Neural crest cell (in vitro differentiated cells): ENCODE measurements at regions not wholly inside any gene's neighbourhood (a gene's known extent, or its start where the extent isn't known, plus 50 kb on each side); places are given as distances from the start of the nearest gene placed in this dataset.

Experiments
- DNase-seq: peaks from one replicate; pipeline ENCODE4 v3.0.0; 2021; ENCODE audit warnings: low read depth, mixed read lengths, low spot score
- H3K27ac Mint-ChIP-seq: one replicate; pipeline ENCODE4 v1.8.0; 2021; ENCODE audit warnings: mild to moderate bottlenecking, mixed read lengths; ENCODE audit not compliant: unreplicated experiment
- H3K27me3 Mint-ChIP-seq: 2 replicates; pipeline ENCODE4 v1.8.0; 2021; ENCODE audit warnings: low read depth, mild to moderate bottlenecking, mixed read lengths
- H3K36me3 Mint-ChIP-seq: 2 replicates; pipeline ENCODE4 v1.8.0; 2021; ENCODE audit warnings: low read depth, mild to moderate bottlenecking, mixed read lengths
- H3K4me1 Mint-ChIP-seq: 2 replicates; pipeline ENCODE4 v1.8.0; 2021; ENCODE audit warnings: mixed read lengths
- H3K4me3 Mint-ChIP-seq: one replicate; pipeline ENCODE4 v1.8.0; 2021; ENCODE audit warnings: mild to moderate bottlenecking, mixed read lengths
- H3K9me3 Mint-ChIP-seq: 2 replicates; pipeline ENCODE4 v1.8.0; 2021; ENCODE audit warnings: mixed read lengths
- TF ChIP-seq, protein P1 (sequence below): fragments of 200-600 bp; sonication (generic); conservative IDR thresholded peaks from 2 replicates; pipeline ENCODE4 v1.5.0; 2021; ENCODE audit warnings: antibody characterized with exemption, mild to moderate bottlenecking

DNA sequence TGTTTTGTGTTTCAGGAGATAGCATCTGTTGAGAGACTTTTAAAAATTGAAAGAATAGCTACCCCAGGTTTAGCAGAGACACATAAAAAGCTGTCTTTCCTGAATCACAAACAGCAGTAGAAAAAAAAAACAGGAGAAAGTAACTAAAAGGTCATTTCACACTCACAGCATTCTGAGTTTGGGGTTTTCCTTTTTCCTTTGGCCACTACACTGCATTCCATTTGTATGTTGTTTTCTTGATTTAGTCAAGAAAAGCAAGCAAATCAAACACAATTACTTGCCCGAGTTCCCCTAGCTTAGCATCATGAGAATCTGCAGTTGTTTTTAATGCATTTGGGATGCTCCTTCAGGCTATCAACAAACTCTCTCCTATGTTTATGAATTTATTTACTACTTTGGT, 161.0 kb downstream of the KCTD12 start:
- no peak overlapping the region for H3K4me3 Mint-ChIP-seq
- no peak overlapping the region for H3K27ac Mint-ChIP-seq
- DNase-seq, result no peak
- peaks cover 7% of the 10 kb centered on the region for H3K9me3 Mint-ChIP-seq
- no peaks in the 10 kb centered on the region for H3K4me1 Mint-ChIP-seq
- peaks cover 4% of the 10 kb centered on the region for H3K36me3 Mint-ChIP-seq
- TF ChIP-seq, protein P1, sequence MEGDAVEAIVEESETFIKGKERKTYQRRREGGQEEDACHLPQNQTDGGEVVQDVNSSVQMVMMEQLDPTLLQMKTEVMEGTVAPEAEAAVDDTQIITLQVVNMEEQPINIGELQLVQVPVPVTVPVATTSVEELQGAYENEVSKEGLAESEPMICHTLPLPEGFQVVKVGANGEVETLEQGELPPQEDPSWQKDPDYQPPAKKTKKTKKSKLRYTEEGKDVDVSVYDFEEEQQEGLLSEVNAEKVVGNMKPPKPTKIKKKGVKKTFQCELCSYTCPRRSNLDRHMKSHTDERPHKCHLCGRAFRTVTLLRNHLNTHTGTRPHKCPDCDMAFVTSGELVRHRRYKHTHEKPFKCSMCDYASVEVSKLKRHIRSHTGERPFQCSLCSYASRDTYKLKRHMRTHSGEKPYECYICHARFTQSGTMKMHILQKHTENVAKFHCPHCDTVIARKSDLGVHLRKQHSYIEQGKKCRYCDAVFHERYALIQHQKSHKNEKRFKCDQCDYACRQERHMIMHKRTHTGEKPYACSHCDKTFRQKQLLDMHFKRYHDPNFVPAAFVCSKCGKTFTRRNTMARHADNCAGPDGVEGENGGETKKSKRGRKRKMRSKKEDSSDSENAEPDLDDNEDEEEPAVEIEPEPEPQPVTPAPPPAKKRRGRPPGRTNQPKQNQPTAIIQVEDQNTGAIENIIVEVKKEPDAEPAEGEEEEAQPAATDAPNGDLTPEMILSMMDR, result no peak
- no peaks in the 10 kb centered on the region for H3K27me3 Mint-ChIP-seq

DNA sequence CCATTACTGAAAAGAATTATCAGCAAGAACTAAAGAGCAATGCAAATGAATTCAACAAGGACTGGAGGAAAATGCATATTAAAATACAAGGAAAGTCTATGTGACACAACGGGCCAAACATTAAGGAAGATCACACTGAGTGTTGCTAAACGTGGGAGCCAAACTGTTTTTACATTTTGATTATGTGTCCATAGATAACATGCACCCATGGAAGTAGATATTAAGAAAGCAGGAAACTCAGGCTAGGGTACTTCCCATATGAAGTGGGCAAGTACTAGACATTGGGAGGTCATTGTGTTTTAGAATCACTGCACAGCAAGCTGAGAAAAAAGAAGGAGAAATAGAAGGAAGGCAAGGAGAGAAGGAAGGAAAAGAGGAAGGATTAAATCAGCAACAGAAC, 161.8 kb downstream of the KCTD12 start:
- no peaks in the 10 kb centered on the region for H3K4me1 Mint-ChIP-seq
- DNase-seq, result no peak
- TF ChIP-seq, protein P1, result no peak
- H3K9me3 Mint-ChIP-seq, result peaks cover 7% of the 10 kb centered on the region
- H3K27ac Mint-ChIP-seq, result no peak overlapping the region
- peaks cover 4% of the 10 kb centered on the region for H3K36me3 Mint-ChIP-seq
- H3K27me3 Mint-ChIP-seq, result no peaks in the 10 kb centered on the region
- H3K4me3 Mint-ChIP-seq, result no peak overlapping the region

DNA sequence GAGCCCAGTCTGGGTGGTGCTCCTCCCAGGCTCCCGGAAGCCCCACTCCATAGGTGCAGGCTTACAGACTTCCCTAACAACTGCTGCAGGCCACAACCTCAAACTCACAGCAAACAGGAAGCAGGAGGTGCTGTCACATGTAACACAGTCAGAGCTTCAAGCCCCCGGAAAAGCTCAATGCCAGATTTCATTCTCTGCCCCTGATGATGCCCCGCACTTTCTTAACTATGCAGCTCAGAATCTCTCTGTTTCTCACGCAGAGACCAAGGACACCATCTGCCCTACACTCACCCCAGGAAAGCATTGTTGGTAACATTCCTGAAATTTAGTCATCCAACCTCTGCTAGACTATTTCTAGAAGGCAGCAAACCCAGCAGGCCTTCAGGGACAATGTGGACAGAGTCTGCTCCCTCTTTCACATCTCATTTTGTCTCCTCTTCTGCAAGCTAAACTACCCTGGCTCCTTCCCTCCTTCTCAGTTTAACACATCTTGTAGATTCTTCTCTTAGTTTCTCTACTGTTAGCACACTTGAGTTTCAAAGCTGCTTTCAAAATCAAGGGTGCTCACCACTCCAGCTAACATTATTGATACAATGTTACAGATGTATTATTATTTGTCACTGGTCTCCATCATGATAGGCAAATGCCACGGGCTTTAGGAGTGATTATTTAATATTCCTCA, 162.5 kb downstream of the KCTD12 start:
- TF ChIP-seq, protein P1, result no peak
- no peak overlapping the region for H3K4me3 Mint-ChIP-seq
- DNase-seq, result no peak
- H3K9me3 Mint-ChIP-seq, result peaks cover 5% of the 10 kb centered on the region
- H3K27ac Mint-ChIP-seq, result no peak overlapping the region
- H3K4me1 Mint-ChIP-seq, result peaks cover 5% of the 10 kb centered on the region
- H3K27me3 Mint-ChIP-seq, result no peaks in the 10 kb centered on the region
- peaks cover 4% of the 10 kb centered on the region for H3K36me3 Mint-ChIP-seq

DNA sequence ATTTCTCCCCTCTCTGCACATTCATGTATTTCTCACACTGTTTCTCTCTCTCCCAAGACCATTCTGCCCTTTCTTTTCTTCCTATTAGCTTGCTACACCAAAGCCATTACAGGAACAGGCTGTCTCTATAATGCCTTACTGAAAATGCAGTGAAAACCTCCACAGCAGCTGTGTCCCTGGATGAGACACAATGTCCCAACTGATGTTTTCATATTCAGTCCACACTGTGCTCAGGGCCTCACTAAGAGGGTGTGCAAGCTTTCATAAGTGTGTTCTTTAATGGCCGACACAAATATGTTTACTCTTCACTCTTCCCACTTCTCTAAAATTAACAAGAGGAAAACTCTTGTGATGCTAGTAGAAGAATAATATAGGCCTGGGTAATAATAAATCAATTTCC, 163.4 kb downstream of the KCTD12 start:
- Mint-ChIP-seq H3K36me3 (peaks cover 4% of the 10 kb centered on the region), H3K9me3 (peaks cover 5% of the 10 kb centered on the region), H3K4me1 (peaks cover 8% of the 10 kb centered on the region), H3K27me3 (no peaks in the 10 kb centered on the region), H3K4me3 (no peak overlapping the region), H3K27ac (no peak overlapping the region)
- DNase-seq, result no peak
- TF ChIP-seq, protein P1, result no peak

DNA sequence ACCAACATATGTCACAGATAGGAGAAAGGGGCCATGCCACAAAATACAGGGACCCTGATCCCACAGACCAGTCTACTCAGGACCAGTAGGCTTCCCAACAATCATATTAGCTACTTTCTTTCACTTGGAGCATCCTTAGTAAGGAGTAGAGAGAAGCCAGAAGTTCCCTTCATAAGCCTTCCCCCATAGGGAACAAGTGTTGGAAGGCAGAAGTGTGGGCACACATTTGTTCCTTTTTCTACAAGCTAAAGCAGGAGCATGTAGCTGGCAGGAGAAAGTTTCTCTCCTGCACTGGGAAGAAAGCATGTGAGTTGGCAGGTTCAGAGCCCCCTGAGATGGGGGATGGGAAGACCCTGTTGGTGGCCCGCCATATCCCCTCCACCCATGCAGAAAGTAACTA, 165.4 kb downstream of the KCTD12 start:
- no peak overlapping the region for H3K4me3 Mint-ChIP-seq
- no peaks in the 10 kb centered on the region for H3K9me3 Mint-ChIP-seq
- H3K27me3 Mint-ChIP-seq, result no peaks in the 10 kb centered on the region
- H3K4me1 Mint-ChIP-seq, result peaks cover 10% of the 10 kb centered on the region
- TF ChIP-seq, protein P1, result no peak
- no peak for DNase-seq
- no peak overlapping the region for H3K27ac Mint-ChIP-seq
- no peaks in the 10 kb centered on the region for H3K36me3 Mint-ChIP-seq
